GM12892 (cell line): ENCODE measurements at regions not wholly inside any gene's neighbourhood (a gene's known extent, or its start where the extent isn't known, plus 50 kb on each side); places are given as distances from the start of the nearest gene placed in this dataset.

ENCODE experiments used
- POLR2A ChIP-seq: IDR thresholded peaks from 2 replicates; pipeline ENCODE4 v1.6.1; 2011; ENCODE audit warnings: low read depth, low read length, control low read depth
- POLR2AphosphoS5 ChIP-seq: IDR thresholded peaks from 2 replicates; pipeline ENCODE4 v1.6.1; 2011; ENCODE audit warnings: low read depth, low read length, control low read depth

GRCh38 chr6:9044426-9044825 is 609.1 kb upstream of the SLC35B3 start:
- TF ChIP-seq POLR2A (no peak), POLR2AphosphoS5 (no peak)
